Panc1 (cell line): ENCODE measurements at regions not wholly inside any gene's neighbourhood (a gene's known extent, or its start where the extent isn't known, plus 50 kb on each side); places are given as distances from the start of the nearest gene placed in this dataset.

Experiments used
- ATAC-seq: fragments of 200-7000 bp; cut with Tn5 transposase; 2 replicates; pipeline ENCODE4 v1.9.1; 2020; ENCODE audit warnings: mild to moderate bottlenecking, moderate library complexity
- BruUV-seq: library from RNA; stranded (reverse); fragments of 400-500 nt; replicated peaks from 2 replicates; lab custom pipeline; 2021; lab: Mats Ljungman, UMichigan
- CTCF ChIA-PET: fragments of 300-600 bp; sonication (Branson Sonifier 250); formaldehyde crosslinking; loops from one replicate; lab custom pipeline; 2022; ENCODE audit warnings: antibody characterized with exemption; lab: Charles Lee
- POLR2A ChIA-PET: fragments of 300-600 bp; sonication (Branson Sonifier 250); formaldehyde crosslinking; loops from one replicate; lab custom pipeline; 2022; ENCODE audit warnings: antibody characterized with exemption; lab: Charles Lee
- DNase-seq: peaks from one replicate; pipeline ENCODE4 v3.0.0-alpha.2; 2010; ENCODE audit warnings: low read depth, low spot score
- H3K27ac ChIP-seq: 2 replicates; pipeline ENCODE4 v1.5.1; 2011; ENCODE audit warnings: mild to moderate bottlenecking, low read length, inconsistent platforms
- H3K27me3 ChIP-seq: fragments of 200-500 bp; sonication (Bioruptor generic); 2 replicates; pipeline ENCODE4 v1.6.0; 2014; ENCODE audit warnings: low read length, inconsistent platforms; ENCODE audit not compliant: control insufficient read depth, insufficient read depth
- H3K36me3 ChIP-seq: fragments of 200-500 bp; sonication (Bioruptor generic); 2 replicates; pipeline ENCODE4 v1.5.1; 2014; ENCODE audit warnings: inconsistent platforms, mild to moderate bottlenecking, low read length, moderate library complexity; ENCODE audit not compliant: control insufficient read depth, insufficient read depth
- H3K4me1 ChIP-seq: 2 replicates; pipeline ENCODE4 v1.5.1; 2011; ENCODE audit warnings: inconsistent platforms, mild to moderate bottlenecking, low read length, moderate library complexity; ENCODE audit not compliant: control insufficient read depth, insufficient read depth
- H3K4me3 ChIP-seq, 2 experiments: 2 replicates each; pipeline ENCODE4 v1.5.1; 2011 to 2012; ENCODE audit warnings: low read depth in 2 of 2, low read length in 2 of 2, mild to moderate bottlenecking in 2 of 2, inconsistent platforms in 1 of 2, moderate library complexity in 1 of 2
- H3K9me3 ChIP-seq: fragments of 200-500 bp; sonication (Bioruptor generic); 2 replicates; pipeline ENCODE4 v1.5.1; 2014; ENCODE audit warnings: low read depth, mild to moderate bottlenecking, inconsistent platforms, low read length, moderate library complexity; ENCODE audit not compliant: control insufficient read depth, insufficient read depth
- CTCF ChIP-seq: fragments of 450-650 bp; IDR thresholded peaks from 2 replicates; pipeline ENCODE4 v1.5.1; 2017; ENCODE audit warnings: mild to moderate bottlenecking
- POLR2AphosphoS5 ChIP-seq: IDR thresholded peaks from 2 replicates; pipeline ENCODE4 v1.6.1; 2012; ENCODE audit warnings: mild to moderate bottlenecking, low read depth, low read length, moderate library complexity
- REST ChIP-seq, 2 experiments: IDR thresholded peaks; 2 replicates each; pipeline ENCODE4 v1.6.1; 2011 to 2012; ENCODE audit warnings: low read depth in 2 of 2, control low read depth in 1 of 2, low read length in 1 of 2, mild to moderate bottlenecking in 1 of 2, moderate library complexity in 1 of 2; ENCODE audit not compliant: insufficient read depth in 1 of 2
- SIN3A ChIP-seq: IDR thresholded peaks from 2 replicates; pipeline ENCODE4 v1.6.1; 2012; ENCODE audit warnings: low read depth, mild to moderate bottlenecking, low read length, moderate library complexity, borderline replicate concordance; ENCODE audit not compliant: insufficient read depth
- TCF7L2 ChIP-seq: IDR thresholded peaks from 2 replicates; pipeline ENCODE4 v1.6.1; 2011; ENCODE audit warnings: mild to moderate bottlenecking, low read depth, low read length, inconsistent platforms
- in situ Hi-C: cut with HindIII; loops from 2 replicates; pipeline ENCODE4 v1.10.0; 2016; ENCODE audit warnings: low sequenced_read_pairs, low pct_unique_long_range_greater_than_20kb
- intact Hi-C: fragments of 100-400 bp; cut with micrococcal nuclease; formaldehyde crosslinking; loops from one replicate; pipeline ENCODE4 v1.10.0; 2022; ENCODE audit not compliant: unreplicated experiment

GRCh38 chr9:21750021-21750735, 52.3 kb upstream of the MTAP start:
- ChIA-PET POLR2A (no interaction called here), CTCF (no interaction called here)
- H3K27ac ChIP-seq: no peak overlapping the region
- BruUV-seq: no TSS peak
- TF ChIP-seq REST (IDR thresholded peaks at IDR 0.05; ENCODE audit: insufficient read depth in 1 of 2, low read depth in 2 of 2, low read length in 1 of 2) (no peak), SIN3A (no peak), TCF7L2 (no peak), POLR2AphosphoS5 (no peak), CTCF (no peak)
- H3K4me1 ChIP-seq: no peaks in the 10 kb centered on the region
- DNase-seq: no peak
- no peaks in the 10 kb centered on the region for H3K27me3 ChIP-seq
- intact Hi-C loops (no loop called here), in situ Hi-C loops (no loop called here)
- no peak overlapping the region for H3K4me3 ChIP-seq
- no peak for ATAC-seq
- H3K36me3 ChIP-seq: no peaks in the 10 kb centered on the region
- H3K9me3 ChIP-seq: no peaks in the 10 kb centered on the region

- intact Hi-C loops: no loop called here
- ATAC-seq (no peak), DNase-seq (no peak)
- in situ Hi-C loops: no loop called here
- POLR2A ChIA-PET: no interaction called here
- H3K4me3 ChIP-seq: no peak overlapping the region
- CTCF ChIA-PET: no interaction called here
- no peaks in the 10 kb centered on the region for H3K9me3 ChIP-seq
- no peaks in the 10 kb centered on the region for H3K36me3 ChIP-seq
- H3K27ac ChIP-seq: no peak overlapping the region
- no peaks in the 10 kb centered on the region for H3K4me1 ChIP-seq
- BruUV-seq: no TSS peak
- no peaks in the 10 kb centered on the region for H3K27me3 ChIP-seq
- TF ChIP-seq CTCF: no peak
Measured at GRCh38 chr9:21751998-21752397, 50.4 kb upstream of the MTAP start.
